Endothelial cell of umbilical vein (primary cell): ENCODE measurements at regions not wholly inside any gene's neighbourhood (a gene's known extent, or its start where the extent isn't known, plus 50 kb on each side); places are given as distances from the start of the nearest gene placed in this dataset.

Experiments used
- EZH2 ChIP-seq: IDR thresholded peaks from 2 replicates; pipeline ENCODE4 v1.6.1; 2012; ENCODE audit warnings: borderline replicate concordance, low read depth, mild to moderate bottlenecking, moderate library complexity, low read length, inconsistent platforms; ENCODE audit not compliant: severe bottlenecking
- JUN ChIP-seq: IDR thresholded peaks from 2 replicates; pipeline ENCODE4 v1.6.1; 2011; ENCODE audit warnings: borderline replicate concordance, low read depth; ENCODE audit not compliant: insufficient read length, insufficient read depth
- TF ChIP-seq, protein P1 (sequence below), 2 donors: IDR thresholded peaks; 1 replicate in 1 of 2; 2 replicates in 1 of 2; pipeline ENCODE4 v1.5.1; 2011; ENCODE audit warnings: low read length in 2 of 2, mild to moderate bottlenecking in 2 of 2, moderate library complexity in 2 of 2, control low read depth in 1 of 2, inconsistent platforms in 1 of 2, low read depth in 1 of 2; ENCODE audit not compliant: insufficient read depth in 1 of 2; ENCODE audit errors: extremely low read depth in 1 of 2
- TF ChIP-seq, protein P2 (sequence below): IDR thresholded peaks from 2 replicates; pipeline ENCODE4 v1.6.1; 2011; ENCODE audit not compliant: insufficient read depth, insufficient read length

GRCh38 chr4:131488772-131489171 lies 1660.3 kb upstream of the PCDH10 start:
- TF ChIP-seq, protein P1, sequence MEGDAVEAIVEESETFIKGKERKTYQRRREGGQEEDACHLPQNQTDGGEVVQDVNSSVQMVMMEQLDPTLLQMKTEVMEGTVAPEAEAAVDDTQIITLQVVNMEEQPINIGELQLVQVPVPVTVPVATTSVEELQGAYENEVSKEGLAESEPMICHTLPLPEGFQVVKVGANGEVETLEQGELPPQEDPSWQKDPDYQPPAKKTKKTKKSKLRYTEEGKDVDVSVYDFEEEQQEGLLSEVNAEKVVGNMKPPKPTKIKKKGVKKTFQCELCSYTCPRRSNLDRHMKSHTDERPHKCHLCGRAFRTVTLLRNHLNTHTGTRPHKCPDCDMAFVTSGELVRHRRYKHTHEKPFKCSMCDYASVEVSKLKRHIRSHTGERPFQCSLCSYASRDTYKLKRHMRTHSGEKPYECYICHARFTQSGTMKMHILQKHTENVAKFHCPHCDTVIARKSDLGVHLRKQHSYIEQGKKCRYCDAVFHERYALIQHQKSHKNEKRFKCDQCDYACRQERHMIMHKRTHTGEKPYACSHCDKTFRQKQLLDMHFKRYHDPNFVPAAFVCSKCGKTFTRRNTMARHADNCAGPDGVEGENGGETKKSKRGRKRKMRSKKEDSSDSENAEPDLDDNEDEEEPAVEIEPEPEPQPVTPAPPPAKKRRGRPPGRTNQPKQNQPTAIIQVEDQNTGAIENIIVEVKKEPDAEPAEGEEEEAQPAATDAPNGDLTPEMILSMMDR (IDR thresholded peaks at IDR 0.05; ENCODE audit: extremely low read depth in 1 of 2, insufficient read depth in 1 of 2, low read depth in 1 of 2, low read length in 2 of 2): no peak
- TF ChIP-seq, protein P2, sequence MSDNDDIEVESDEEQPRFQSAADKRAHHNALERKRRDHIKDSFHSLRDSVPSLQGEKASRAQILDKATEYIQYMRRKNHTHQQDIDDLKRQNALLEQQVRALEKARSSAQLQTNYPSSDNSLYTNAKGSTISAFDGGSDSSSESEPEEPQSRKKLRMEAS: no peak
- TF ChIP-seq JUN: no peak
- TF ChIP-seq EZH2: no peak
